DOHH2 (cell line): ENCODE measurements at regions not wholly inside any gene's neighbourhood (a gene's known extent, or its start where the extent isn't known, plus 50 kb on each side); places are given as distances from the start of the nearest gene placed in this dataset.

ENCODE experiments used
- H3F3A ChIP-seq: fragments of 200-600 bp; sonication (generic), shearing (Covaris generic); 2 replicates; pipeline ENCODE4 v1.6.0; 2016; ENCODE audit warnings: antibody characterized with exemption, mild to moderate bottlenecking; ENCODE audit not compliant: control insufficient read depth, insufficient read depth
- H3K27ac ChIP-seq: fragments of 200-600 bp; sonication (generic); 2 replicates; pipeline ENCODE4 v1.5.1; 2014; ENCODE audit warnings: low read depth, mild to moderate bottlenecking, low read length, moderate library complexity
- H3K27me3 ChIP-seq: fragments of 200-600 bp; sonication (generic); 2 replicates; pipeline ENCODE4 v1.6.1; 2014; ENCODE audit warnings: mild to moderate bottlenecking, low read length, mixed read lengths; ENCODE audit not compliant: control insufficient read depth
- H3K36me3 ChIP-seq: fragments of 200-600 bp; sonication (generic); 2 replicates; pipeline ENCODE4 v1.6.1; 2014; ENCODE audit warnings: mild to moderate bottlenecking, low read length, moderate library complexity, mixed read lengths; ENCODE audit not compliant: control insufficient read depth
- H3K4me1 ChIP-seq: fragments of 200-600 bp; sonication (generic); 2 replicates; pipeline ENCODE4 v1.6.1; 2014; ENCODE audit warnings: mild to moderate bottlenecking, low read length, mixed read lengths; ENCODE audit not compliant: control insufficient read depth
- H3K4me2 ChIP-seq: fragments of 200-600 bp; sonication (generic); 2 replicates; pipeline ENCODE4 v1.6.0; 2014; ENCODE audit warnings: mild to moderate bottlenecking, low read length, moderate library complexity
- H3K4me3 ChIP-seq: fragments of 200-600 bp; sonication (generic); 2 replicates; pipeline ENCODE4 v1.5.1; 2014; ENCODE audit warnings: mild to moderate bottlenecking, low read length, mixed read lengths
- H3K79me2 ChIP-seq: fragments of 200-600 bp; sonication (generic); 2 replicates; pipeline ENCODE4 v1.6.1; 2014; ENCODE audit warnings: mild to moderate bottlenecking, low read length, mixed read lengths; ENCODE audit not compliant: control insufficient read depth
- H3K9me2 ChIP-seq: fragments of 200-600 bp; sonication (generic); replicated peaks from 2 replicates; pipeline ENCODE4 v1.6.1; 2014; ENCODE audit warnings: mild to moderate bottlenecking, low read length, mixed read lengths; ENCODE audit not compliant: control insufficient read depth
- H3K9me3 ChIP-seq: fragments of 200-600 bp; sonication (generic); 2 replicates; pipeline ENCODE4 v1.6.1; 2014; ENCODE audit warnings: antibody characterized with exemption, low read length, mixed read lengths; ENCODE audit not compliant: control insufficient read depth, insufficient read depth
- H4K20me1 ChIP-seq: fragments of 200-600 bp; sonication (generic); 2 replicates; pipeline ENCODE4 v1.6.0; 2014; ENCODE audit warnings: low read depth, mild to moderate bottlenecking, antibody characterized with exemption, low read length, moderate library complexity; ENCODE audit not compliant: control insufficient read depth, insufficient read depth
- CTCF ChIP-seq: fragments of 200-600 bp; sonication (generic); IDR thresholded peaks from one replicate; pipeline ENCODE4 v1.5.1; 2014; ENCODE audit warnings: antibody characterized with exemption, mild to moderate bottlenecking, low read depth, low read length; ENCODE audit not compliant: poor library complexity, severe bottlenecking
- EZH2phosphoT487 ChIP-seq: fragments of 200-600 bp; sonication (generic); IDR thresholded peaks from 2 replicates; pipeline ENCODE4 v1.6.1; 2017; ENCODE audit warnings: borderline replicate concordance, mild to moderate bottlenecking, antibody characterized with exemption, low read length, moderate library complexity, mixed read lengths

- no peaks in the 10 kb centered on the region for H3F3A ChIP-seq
- H3K36me3 ChIP-seq = no peaks in the 10 kb centered on the region
- no peak for TF ChIP-seq EZH2phosphoT487
- TF ChIP-seq CTCF = no peak
- H3K27me3 ChIP-seq = no peaks in the 10 kb centered on the region
- H3K4me1 ChIP-seq = no peaks in the 10 kb centered on the region
- H3K4me2 ChIP-seq = no peak overlapping the region
- no peak overlapping the region for H3K4me3 ChIP-seq
- no peaks in the 10 kb centered on the region for H3K79me2 ChIP-seq
- no peak overlapping the region for H3K27ac ChIP-seq
- peaks cover 5% of the 10 kb centered on the region; the same call in 1 of the 2 replicates for H3K9me3 ChIP-seq
- H3K9me2 ChIP-seq = no peaks in the 10 kb centered on the region
- H4K20me1 ChIP-seq = no peaks in the 10 kb centered on the region
Measured at GRCh38 chr4:38255572-38255971, 295.4 kb downstream of the PTTG2 start.

DNA sequence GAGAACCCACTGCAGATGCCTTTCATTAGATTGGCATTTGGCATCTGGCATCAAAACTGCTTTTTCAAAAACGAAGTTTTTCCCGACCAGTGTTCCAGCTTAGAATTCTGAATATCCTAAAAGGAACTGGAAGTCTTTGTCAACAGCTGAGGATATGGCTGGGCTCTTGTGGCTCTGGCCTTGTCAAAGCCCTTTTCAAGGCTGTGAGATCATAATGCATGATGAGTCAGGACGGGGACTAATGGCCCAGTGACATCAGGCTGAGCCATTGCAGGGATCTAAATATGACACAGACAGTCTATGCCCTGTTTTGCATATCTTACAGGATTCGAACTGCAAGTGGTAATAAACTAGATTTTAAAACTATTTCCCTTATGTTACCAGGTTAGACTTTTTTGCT is 306.4 kb downstream of the PTTG2 start:
- no peaks in the 10 kb centered on the region for H3K9me2 ChIP-seq
- no peaks in the 10 kb centered on the region for H4K20me1 ChIP-seq
- no peak overlapping the region for H3K27ac ChIP-seq
- no peaks in the 10 kb centered on the region for H3F3A ChIP-seq
- H3K79me2 ChIP-seq = no peaks in the 10 kb centered on the region
- H3K27me3 ChIP-seq = peaks cover 11% of the 10 kb centered on the region; the same call in 1 of the 2 replicates
- H3K9me3 ChIP-seq = no peaks in the 10 kb centered on the region
- TF ChIP-seq EZH2phosphoT487 (no peak), CTCF (no peak)
- no peak overlapping the region for H3K4me2 ChIP-seq
- H3K36me3 ChIP-seq = no peaks in the 10 kb centered on the region
- H3K4me1 ChIP-seq = no peaks in the 10 kb centered on the region
- H3K4me3 ChIP-seq = no peak overlapping the region

GRCh38 chr4:38268108-38268820 is 308.1 kb downstream of the PTTG2 start:
- Histone ChIP-seq H3K4me1 (no peaks in the 10 kb centered on the region), H3K9me3 (no peaks in the 10 kb centered on the region), H4K20me1 (no peaks in the 10 kb centered on the region), H3K36me3 (no peaks in the 10 kb centered on the region), H3K27ac (no peak overlapping the region), H3K79me2 (no peaks in the 10 kb centered on the region), H3K4me2 (no peak overlapping the region), H3K27me3 (peaks cover 11% of the 10 kb centered on the region; the same call in 1 of the 2 replicates), H3K9me2 (no peaks in the 10 kb centered on the region), H3F3A (no peaks in the 10 kb centered on the region), H3K4me3 (no peak overlapping the region)
- TF ChIP-seq EZH2phosphoT487 (no peak), CTCF (no peak)
